HUDEP-2 (cell line): ENCODE measurements at regions not wholly inside any gene's neighbourhood (a gene's known extent, or its start where the extent isn't known, plus 50 kb on each side); places are given as distances from the start of the nearest gene placed in this dataset.

ENCODE experiments used
- DNase-seq, 76 experiments: peaks; one replicate each; lab custom pipeline; 2025; ENCODE audit not compliant: unreplicated experiment in 76 of 76; lab: John Stamatoyannopoulos, UW

DNA sequence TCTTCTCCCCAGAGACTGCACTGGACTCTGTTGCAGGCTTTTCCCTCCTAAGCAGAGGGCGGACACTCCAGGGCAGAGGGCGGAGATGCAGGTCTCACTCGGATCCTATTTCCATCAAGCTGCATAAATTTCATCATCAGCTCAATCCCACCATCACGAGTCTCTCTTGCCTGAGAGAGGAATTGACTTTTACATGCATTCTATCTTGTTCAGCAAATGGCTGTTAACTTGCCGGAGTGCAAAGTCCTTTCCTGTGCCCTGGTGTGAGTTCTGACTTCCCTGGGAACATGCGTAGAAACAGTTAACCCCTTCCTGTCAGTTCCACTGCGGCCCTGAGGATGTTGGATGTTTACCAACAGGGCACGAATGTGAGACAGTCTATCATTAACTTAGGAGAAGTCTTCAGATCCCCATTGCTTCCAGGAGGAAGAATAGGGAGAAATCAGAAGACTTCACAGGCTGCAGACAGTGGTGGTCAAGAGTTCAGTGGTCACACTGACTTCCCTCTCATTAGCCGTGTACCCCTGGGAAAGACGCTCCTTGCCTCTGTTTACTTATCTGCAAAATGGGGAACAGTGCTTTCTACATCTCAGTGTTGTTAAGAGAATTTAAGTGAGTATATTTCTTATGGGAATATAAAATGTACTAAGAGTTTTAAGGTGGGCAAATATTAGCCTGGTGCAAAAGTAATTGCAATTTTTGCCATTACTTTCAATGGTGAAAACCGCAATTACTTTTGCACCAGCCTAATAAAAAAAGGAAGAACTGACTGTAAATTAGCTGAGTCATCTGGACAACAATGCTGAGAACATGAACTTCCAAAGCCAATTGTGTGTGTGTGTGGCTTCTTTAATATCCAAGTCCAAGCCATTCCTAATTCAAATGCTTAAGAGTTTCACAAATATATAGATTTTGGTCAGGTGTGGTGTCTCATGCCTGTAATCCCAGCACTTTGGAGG lies 248.0 kb downstream of the DRD1 start:
- no peak for DNase-seq

DNA sequence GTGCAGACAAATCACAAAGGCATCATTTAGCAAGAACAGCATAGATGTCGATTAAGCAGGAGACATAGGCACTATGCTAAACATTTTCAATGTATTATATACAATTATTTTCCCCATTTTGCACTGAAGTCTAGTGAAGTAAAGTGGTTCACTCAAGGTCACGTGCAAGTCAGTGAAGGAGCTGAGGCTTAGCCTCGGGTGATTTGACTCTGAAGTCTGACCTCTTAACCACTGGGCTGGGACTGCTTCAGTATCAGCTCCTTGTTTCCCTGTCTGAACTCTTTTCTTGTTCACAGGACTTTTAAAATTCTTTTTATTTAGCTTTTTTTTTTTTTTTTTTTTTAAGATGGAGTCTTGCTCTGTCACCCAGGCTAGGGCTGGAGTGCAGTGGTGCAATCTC lies 262.7 kb downstream of the DRD1 start:
- no peak for DNase-seq

DNA sequence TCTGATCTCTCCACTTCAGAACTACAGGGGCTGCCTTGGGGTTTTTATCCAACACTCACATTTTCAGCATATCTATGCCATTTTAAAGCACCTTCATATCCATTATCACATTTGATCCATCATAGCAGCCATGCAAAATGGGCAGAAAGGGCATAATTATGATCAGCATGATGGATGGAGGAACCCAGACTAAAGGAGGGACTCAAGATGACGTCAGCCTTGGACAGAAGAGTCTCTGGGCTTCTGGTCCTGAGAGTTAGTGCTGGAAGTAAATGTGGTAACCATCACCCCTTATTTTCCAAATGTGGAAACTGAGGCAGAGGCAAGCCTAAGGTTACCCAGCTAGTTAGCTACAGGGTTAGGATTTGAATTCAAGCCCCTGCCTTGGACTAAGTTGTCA lies 273.1 kb downstream of the DRD1 start:
- DNase-seq = no peak

DNA sequence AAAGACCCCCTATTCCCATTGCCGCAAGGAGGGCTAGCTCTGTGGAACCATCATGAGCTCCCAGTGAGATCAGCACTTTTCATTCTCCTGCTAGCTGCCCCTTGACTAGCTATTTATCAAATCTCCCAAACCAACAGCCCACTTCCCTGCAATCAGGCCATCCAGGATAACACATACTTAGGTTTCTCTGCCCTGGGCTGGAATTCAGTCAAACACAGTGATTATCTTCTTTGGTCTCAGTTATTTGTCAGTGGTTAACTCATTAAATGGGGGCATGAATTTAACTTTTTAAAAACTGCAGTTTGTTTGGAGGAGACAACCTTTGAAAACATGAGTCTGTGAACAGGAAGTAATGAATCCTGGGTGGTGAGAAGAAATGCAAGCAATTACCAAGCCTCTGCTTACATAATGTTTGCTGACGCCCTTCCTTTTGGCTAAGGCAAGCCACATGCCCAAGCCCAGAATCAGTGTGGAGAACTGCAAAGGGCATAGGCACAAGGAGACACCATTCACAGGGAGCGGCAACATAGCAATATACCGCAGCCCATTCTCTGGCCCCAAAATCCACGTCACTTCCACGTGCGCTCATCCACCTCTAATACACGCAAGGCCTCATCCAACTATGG lies 275.0 kb downstream of the DRD1 start:
- no peak for DNase-seq

DNA sequence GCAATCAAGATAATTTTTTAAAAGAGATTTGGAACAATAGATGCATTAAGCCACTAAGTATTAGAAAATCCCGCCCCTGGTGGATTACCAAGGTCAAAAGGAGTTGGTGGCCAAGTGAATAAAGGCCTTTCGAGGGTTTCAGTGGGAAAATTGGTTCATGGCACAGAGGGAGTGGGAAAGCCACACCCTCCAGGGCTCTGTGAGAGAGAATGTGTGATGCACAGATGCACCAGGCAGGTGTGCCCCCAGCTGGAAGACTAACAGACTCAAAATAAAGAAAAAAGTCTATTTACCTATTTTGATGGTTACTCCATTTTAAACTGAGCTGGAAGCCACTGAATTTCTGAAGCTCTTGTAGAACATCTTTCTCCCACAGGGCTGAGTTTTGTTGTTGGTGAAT lies 278.0 kb downstream of the DRD1 start:
- DNase-seq = no peak

DNA sequence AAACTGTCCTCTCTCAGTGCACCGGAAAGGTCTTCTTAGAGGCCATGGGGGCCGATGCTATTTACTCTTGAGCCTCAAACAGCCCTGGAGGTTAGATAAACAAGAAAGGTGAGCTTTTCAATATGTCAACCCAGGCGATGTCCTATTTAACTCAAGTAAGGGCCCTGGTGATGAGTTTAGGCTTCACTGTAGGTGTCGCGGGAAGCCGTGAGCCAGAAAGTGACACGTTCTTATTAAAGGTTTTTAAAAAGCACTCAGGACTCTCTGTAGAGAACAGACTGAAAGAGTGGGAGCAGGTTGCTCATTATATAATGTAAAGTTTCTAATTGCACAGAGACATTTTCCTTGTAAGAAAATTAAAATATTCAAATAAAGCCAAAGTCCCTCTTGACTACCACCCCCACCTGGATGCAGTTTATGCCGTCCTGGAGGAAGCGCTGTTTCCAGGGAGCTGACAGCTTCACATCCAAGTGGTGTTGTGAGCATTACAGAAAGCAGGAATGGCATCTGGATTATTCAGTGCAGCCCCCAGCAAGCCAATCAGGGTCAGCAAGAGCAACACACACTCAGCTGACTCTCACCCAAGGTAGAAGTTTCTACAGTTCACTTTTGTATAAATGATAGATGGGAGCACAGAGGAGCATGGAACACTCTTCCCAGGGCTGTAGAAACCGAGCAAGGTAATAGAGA lies 280.3 kb downstream of the DRD1 start:
- no peak for DNase-seq

DNA sequence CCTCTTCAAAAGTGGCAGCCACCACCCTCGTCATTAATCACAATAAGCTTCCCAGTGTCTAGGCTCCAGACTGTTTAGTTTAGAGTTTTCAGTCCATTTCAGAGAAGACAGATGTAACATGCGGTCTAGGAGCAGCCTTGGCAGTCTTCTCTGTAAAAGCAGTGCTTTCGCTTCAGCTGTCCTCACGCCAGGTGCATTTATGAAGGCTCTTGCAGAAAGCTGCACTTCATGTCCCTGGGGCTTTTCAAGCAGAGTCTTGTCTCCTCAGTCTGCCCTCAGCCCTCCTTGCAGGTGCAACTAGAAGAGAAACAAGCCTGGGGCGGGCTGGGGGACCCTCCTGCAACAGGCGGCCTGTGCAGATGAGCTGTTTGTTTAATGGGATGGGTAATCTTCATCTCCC lies 281.9 kb downstream of the DRD1 start:
- DNase-seq = no peak

DNA sequence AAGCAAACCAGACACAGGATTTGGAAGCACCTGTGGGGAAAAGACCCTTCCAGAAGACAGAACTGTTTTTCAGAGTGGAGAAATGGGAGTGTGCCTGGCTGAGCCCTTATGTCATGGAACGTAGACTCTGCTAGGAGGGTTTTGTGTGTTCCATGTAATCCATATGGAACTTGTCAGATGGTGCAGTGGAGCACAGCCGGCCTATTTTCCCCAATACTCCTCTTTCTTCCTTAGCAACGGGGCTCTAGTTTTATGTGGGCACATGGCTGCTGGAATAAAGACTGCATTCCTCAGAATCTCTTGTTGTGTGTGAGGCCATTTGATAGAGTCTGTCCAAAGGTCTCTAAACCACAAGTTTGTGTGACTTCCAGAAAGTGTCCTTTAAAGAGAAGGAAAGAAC lies 284.0 kb downstream of the DRD1 start:
- no peak for DNase-seq

- DNase-seq = no peak
Observed at GRCh38 chr5:175148636-175149172, 295.3 kb downstream of the DRD1 start.

- no peak for DNase-seq
Observed at GRCh38 chr5:175146733-175147132, 297.2 kb downstream of the DRD1 start.

DNA sequence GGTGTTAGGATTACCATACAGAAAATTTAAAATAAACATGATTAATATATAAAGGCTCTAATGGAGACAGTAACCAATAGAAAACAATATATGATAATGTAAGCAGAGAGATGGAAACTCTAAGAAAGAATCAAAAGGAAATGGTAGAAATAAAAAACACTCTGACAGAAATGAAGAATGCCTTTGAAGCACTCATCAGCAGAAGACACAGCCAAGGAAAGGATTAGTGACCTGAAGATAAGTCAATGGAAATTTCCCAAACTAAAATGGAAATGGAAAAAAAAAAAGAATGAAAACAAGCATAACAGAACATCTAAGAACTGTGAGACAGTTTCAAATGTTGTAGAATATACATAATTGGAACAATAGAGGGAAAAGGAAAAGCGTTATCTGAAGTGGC lies 302.6 kb downstream of the DRD1 start:
- no peak for DNase-seq

- DNase-seq = no peak
Observed at GRCh38 chr5:175133185-175133584, 310.8 kb downstream of the DRD1 start.

DNA sequence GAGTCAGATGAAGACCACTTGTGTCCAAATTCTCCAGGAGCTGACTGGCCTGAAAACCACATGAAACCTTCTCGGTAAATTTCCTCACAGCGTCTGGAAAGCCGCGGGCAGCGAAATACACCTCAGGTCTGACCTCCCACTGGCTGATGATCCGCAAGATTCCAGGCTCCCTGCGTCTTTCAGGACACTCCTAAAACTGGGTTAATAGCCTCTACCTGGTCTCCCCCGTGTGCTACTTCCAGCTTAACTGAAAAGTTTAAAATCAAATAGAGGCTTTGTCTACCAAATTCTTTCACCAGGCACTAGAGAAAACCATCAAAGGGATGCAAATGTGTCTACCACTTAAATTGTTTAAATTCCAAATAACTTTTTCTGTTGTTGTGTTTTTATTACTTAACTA lies 312.6 kb downstream of the DRD1 start:
- DNase-seq = no peak

DNA sequence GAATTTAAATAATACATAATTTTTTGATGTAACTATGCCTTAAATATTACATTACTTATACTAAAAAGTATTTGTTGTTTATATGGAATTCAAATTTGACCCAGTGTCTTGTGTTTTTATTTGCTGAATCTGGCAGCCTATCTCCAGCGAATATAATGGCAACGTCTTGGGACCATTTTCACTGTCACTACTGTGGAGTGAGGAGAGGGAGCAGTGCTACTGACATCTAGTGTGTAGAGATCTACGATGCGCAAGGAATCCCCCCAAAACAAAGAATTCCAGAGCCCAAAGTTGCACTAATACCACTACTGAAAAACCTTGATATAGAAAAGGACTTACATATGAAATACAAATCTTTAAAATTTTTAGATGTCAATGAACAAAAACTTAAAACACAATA lies 314.4 kb downstream of the DRD1 start:
- DNase-seq = peak in 3 of 76 experiments; percentile 32 to 55 (median 34)

GRCh38 chr5:175129121-175129520 lies 314.9 kb downstream of the DRD1 start:
- DNase-seq = peak in 66 of 76 experiments; percentile 2 to 82 (median 34)

- no peak for DNase-seq
Observed at GRCh38 chr5:175124821-175125220, 319.2 kb downstream of the DRD1 start.

- no peak for DNase-seq
Observed at GRCh38 chr5:175124251-175124813, 319.6 kb downstream of the DRD1 start.

- DNase-seq = no peak
Observed at GRCh38 chr5:175123542-175123941, 320.4 kb downstream of the DRD1 start.

DNA sequence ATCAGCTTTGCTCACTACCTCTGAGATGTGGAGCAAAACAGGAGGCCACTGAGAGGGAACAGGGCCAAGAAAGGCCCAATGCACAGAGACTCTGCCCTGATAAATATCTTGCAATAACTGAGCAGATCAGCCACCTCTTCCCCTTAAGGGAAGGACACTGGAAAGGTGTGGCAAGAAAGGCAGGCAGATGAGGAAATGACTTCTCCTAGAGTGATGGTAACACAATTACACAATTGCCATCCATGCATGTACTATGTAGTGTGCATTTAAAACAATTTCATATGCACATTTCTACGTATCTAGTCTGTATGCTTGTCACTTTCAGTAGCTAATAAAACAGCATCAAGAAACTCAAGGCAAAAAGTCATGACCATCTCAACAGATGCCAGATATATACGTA lies 322.5 kb downstream of the DRD1 start:
- DNase-seq = no peak

DNA sequence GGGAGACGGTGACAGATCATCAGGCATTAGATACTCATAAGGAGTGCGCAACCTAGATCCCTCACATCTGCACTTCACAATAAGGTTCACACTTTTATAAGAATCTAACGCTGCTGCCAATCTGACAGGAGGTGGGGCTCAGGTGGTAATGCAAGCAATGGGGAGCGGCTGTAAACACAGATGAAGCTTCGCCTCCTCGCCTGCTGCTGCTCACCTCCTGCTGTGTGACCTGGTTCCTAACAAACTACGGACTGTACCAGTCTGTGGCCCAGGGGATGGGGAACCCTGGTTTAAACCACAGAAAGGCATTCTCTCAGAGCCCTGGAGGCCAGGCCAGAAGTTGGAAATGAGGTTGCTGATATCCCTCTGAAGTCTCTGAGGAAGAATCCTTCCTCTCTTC lies 323.6 kb downstream of the DRD1 start:
- DNase-seq = no peak
